ENCODE measurements at regions not wholly inside any gene's neighbourhood (a gene's known extent, or its start where the extent isn't known, plus 50 kb on each side); places are given as distances from the start of the nearest gene placed in this dataset.

GRCh38 chr10:29403208-29403607, 114.3 kb downstream of the LYZL1 start:
- no peak for DNase-seq

GRCh38 chr10:29407280-29407858, 118.5 kb downstream of the LYZL1 start:
- DNase-seq: no peak
